ENCODE measurements at regions not wholly inside any gene's neighbourhood (a gene's known extent, or its start where the extent isn't known, plus 50 kb on each side); places are given as distances from the start of the nearest gene placed in this dataset.

DNA sequence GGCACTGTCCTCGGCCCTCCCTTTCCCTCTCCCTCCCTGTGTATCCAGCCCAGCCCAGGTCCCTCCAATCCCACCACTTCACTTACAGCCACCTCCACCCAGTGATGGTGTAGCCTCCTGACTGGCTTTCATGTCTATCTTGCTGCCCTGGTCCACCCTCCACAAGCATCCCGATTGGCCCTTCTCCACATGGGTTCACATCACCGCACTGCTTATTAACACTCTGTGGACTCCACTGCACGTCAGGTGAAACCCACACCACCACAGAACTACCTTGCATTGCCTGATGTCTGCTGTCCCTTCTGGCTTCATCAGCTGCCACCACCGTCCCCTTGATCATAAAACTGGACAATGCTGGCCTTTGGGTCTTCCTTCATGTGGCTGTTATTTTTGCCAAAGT is 220.4 kb upstream of the ARID1B start:
- DNase-seq = no peak
- H3K4me3 ChIP-seq = no peak overlapping the region
- H3K36me3 ChIP-seq = no peaks in the 10 kb centered on the region
- intact Hi-C loops (cut with DNase I; ENCODE audit: low total_unique reads) (no loop called here), in situ Hi-C loops (cut with MboI; ENCODE audit: low pct_ligation_motif_present in 1 of 4, low pct_unique_long_range_greater_than_20kb in 1 of 4, low sequenced_read_pairs in 3 of 4) (loop anchor here (25.0 kb wide), 4 partner anchors 205 to 1220 kb away; no protein-coding TSS in a partner anchor)
- 85 to 100% methylated on average over 3 to 5 of the region's 5 CpGs for WGBS, 2 donors (ENCODE audit: low coverage in 1 of 2)
- H3K4me1 ChIP-seq = no peaks in the 10 kb centered on the region
- no peaks in the 10 kb centered on the region for H3K9me3 ChIP-seq
- TF ChIP-seq POLR2A (IDR thresholded peaks at IDR 0.05) (no peak), EP300 (IDR thresholded peaks at IDR 0.05; ENCODE audit: low read depth) (no peak), POLR2AphosphoS5 (IDR thresholded peaks at IDR 0.05) (no peak)
- TF ChIP-seq, protein P1, sequence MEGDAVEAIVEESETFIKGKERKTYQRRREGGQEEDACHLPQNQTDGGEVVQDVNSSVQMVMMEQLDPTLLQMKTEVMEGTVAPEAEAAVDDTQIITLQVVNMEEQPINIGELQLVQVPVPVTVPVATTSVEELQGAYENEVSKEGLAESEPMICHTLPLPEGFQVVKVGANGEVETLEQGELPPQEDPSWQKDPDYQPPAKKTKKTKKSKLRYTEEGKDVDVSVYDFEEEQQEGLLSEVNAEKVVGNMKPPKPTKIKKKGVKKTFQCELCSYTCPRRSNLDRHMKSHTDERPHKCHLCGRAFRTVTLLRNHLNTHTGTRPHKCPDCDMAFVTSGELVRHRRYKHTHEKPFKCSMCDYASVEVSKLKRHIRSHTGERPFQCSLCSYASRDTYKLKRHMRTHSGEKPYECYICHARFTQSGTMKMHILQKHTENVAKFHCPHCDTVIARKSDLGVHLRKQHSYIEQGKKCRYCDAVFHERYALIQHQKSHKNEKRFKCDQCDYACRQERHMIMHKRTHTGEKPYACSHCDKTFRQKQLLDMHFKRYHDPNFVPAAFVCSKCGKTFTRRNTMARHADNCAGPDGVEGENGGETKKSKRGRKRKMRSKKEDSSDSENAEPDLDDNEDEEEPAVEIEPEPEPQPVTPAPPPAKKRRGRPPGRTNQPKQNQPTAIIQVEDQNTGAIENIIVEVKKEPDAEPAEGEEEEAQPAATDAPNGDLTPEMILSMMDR (IDR thresholded peaks at IDR 0.05) = no peak
- no peak overlapping the region for H3K27ac ChIP-seq
- H3K27me3 ChIP-seq = no peaks in the 10 kb centered on the region

DNA sequence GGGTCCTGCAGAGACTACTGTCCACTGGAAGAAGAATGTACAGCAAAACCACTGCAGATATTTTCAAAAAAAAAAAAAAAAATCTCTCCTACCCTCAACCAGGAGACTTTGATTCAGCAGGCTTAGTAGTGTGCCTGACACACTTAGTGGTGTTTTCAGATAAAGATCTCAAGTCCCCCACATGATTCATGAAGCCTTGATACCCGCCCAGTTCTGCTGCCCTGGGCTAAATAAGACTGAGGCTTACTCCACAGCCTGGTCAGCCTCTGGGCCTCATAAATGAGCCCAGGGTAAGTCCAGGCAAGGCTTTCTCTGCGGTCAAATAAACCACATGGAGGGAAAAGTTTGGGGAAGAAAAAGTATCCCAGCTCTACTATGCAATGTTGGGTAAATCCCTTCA is 222.1 kb upstream of the ARID1B start:
- Histone ChIP-seq H3K27ac (no peak overlapping the region), H3K27me3 (no peaks in the 10 kb centered on the region), H3K4me3 (no peak overlapping the region), H3K36me3 (no peaks in the 10 kb centered on the region), H3K4me1 (no peaks in the 10 kb centered on the region), H3K9me3 (no peaks in the 10 kb centered on the region)
- DNase-seq = no peak
- 89% methylated on average over 2 of the region's 2 CpGs; no CpG with 5 or more reads in 1 of the 2 donors for WGBS, 2 donors (ENCODE audit: low coverage in 1 of 2)
- in situ Hi-C loops (cut with MboI; ENCODE audit: low pct_ligation_motif_present in 1 of 4, low pct_unique_long_range_greater_than_20kb in 1 of 4, low sequenced_read_pairs in 3 of 4) = loop anchor here (25.0 kb wide), 4 partner anchors 207 to 1218 kb away; no protein-coding TSS in a partner anchor
- intact Hi-C loops (cut with DNase I; ENCODE audit: low total_unique reads) = no loop called here
- no peak for TF ChIP-seq POLR2AphosphoS5 (IDR thresholded peaks at IDR 0.05)
- no peak for TF ChIP-seq POLR2A (IDR thresholded peaks at IDR 0.05)
- TF ChIP-seq, protein P1 (IDR thresholded peaks at IDR 0.05) = no peak
- no peak for TF ChIP-seq EP300 (IDR thresholded peaks at IDR 0.05; ENCODE audit: low read depth)

DNA sequence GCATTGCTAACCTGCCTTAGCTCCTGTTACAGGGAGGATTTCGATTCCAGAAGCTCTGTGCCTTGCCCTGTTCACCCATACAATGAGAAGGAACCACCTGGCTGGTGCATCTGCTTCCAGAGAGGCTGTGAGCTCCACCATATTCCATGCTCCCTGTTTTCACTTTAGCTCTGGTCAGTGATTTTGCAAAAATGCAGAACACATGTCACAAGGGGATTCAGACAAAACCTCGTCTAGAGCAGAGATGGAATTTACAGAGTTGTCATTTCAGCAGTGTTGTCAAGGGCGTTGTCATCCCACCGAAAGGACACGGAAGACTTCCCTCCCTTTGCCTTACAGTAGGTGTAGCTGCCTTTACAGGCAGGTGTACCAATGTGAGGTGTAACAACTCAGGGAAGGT is 223.0 kb upstream of the ARID1B start:
- Histone ChIP-seq H3K4me3 (no peak overlapping the region), H3K9me3 (no peaks in the 10 kb centered on the region), H3K4me1 (no peaks in the 10 kb centered on the region), H3K27ac (no peak overlapping the region), H3K36me3 (no peaks in the 10 kb centered on the region), H3K27me3 (no peaks in the 10 kb centered on the region)
- WGBS, 2 donors (ENCODE audit: low coverage in 1 of 2) = 59% methylated on average over 5 of the region's 5 CpGs; no CpG with 5 or more reads in 1 of the 2 donors
- in situ Hi-C loops (cut with MboI; ENCODE audit: low pct_ligation_motif_present in 1 of 4, low pct_unique_long_range_greater_than_20kb in 1 of 4, low sequenced_read_pairs in 3 of 4) = loop anchor here (25.0 kb wide), 4 partner anchors 208 to 1217 kb away; no protein-coding TSS in a partner anchor
- no peak for TF ChIP-seq POLR2AphosphoS5 (IDR thresholded peaks at IDR 0.05)
- no peak for TF ChIP-seq EP300 (IDR thresholded peaks at IDR 0.05; ENCODE audit: low read depth)
- TF ChIP-seq POLR2A (IDR thresholded peaks at IDR 0.05) = no peak
- TF ChIP-seq, protein P1 (IDR thresholded peaks at IDR 0.05) = no peak
- intact Hi-C loops (cut with DNase I; ENCODE audit: low total_unique reads) = no loop called here
- no peak for DNase-seq

DNA sequence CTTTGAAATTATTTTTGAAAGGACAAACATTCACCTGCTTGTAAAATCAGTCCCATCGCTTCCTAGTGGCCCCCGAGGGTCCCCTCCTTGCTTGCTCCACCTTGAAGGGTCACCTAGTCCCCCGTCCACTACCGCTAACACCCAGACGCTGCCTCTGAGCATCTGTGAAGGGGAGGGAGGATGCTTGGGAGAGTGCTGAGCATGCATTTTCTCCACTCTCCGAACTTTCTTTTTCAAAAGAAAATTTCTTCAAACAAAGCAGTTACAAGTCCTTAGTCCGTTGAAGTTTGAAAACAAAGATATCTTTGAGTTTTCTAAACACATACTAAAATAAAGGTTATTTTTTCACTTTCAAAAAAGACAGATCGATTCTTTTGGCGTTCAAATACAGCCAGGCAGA is 224.3 kb upstream of the ARID1B start:
- H3K27ac ChIP-seq = no peak overlapping the region
- TF ChIP-seq POLR2A (IDR thresholded peaks at IDR 0.05) (no peak), POLR2AphosphoS5 (IDR thresholded peaks at IDR 0.05) (no peak), EP300 (IDR thresholded peaks at IDR 0.05; ENCODE audit: low read depth) (no peak)
- TF ChIP-seq, protein P1 (IDR thresholded peaks at IDR 0.05) = no peak
- 84 to 90% methylated on average over 9 of the region's 9 CpGs for WGBS, 2 donors (ENCODE audit: low coverage in 1 of 2)
- intact Hi-C loops (cut with DNase I; ENCODE audit: low total_unique reads) = no loop called here
- no peaks in the 10 kb centered on the region for H3K9me3 ChIP-seq
- H3K27me3 ChIP-seq = no peaks in the 10 kb centered on the region
- no peak overlapping the region for H3K4me3 ChIP-seq
- no peaks in the 10 kb centered on the region for H3K4me1 ChIP-seq
- no peak for DNase-seq
- H3K36me3 ChIP-seq = no peaks in the 10 kb centered on the region
- in situ Hi-C loops (cut with MboI; ENCODE audit: low pct_ligation_motif_present in 1 of 4, low pct_unique_long_range_greater_than_20kb in 1 of 4, low sequenced_read_pairs in 3 of 4) = loop anchor here (25.0 kb wide), 4 partner anchors 209 to 1216 kb away; no protein-coding TSS in a partner anchor
